GM12872 (cell line): ENCODE measurements at regions not wholly inside any gene's neighbourhood (a gene's known extent, or its start where the extent isn't known, plus 50 kb on each side); places are given as distances from the start of the nearest gene placed in this dataset.

Experiments used
- CTCF ChIP-seq: IDR thresholded peaks from 3 replicates; pipeline ENCODE4 v1.5.1; 2011; ENCODE audit warnings: low read depth, mild to moderate bottlenecking, low read length, moderate library complexity; ENCODE audit not compliant: insufficient read depth

GRCh38 chr6:41446132-41446531 lies 100.0 kb upstream of the FOXP4 start:
- no peak for TF ChIP-seq CTCF

GRCh38 chr6:41446907-41447545 lies 99.2 kb upstream of the FOXP4 start:
- no peak for TF ChIP-seq CTCF

GRCh38 chr6:41448256-41448655 lies 97.9 kb upstream of the FOXP4 start:
- no peak for TF ChIP-seq CTCF

GRCh38 chr6:41449399-41450245 lies 96.6 kb upstream of the FOXP4 start:
- no peak for TF ChIP-seq CTCF

- TF ChIP-seq CTCF = no peak
Measured at GRCh38 chr6:41450581-41450980, 95.6 kb upstream of the FOXP4 start.

- TF ChIP-seq CTCF = peak; percentile 35; the same call in 1 of the 3 replicates
Measured at GRCh38 chr6:41451039-41451438, 95.1 kb upstream of the FOXP4 start.

GRCh38 chr6:41451515-41452163 lies 94.5 kb upstream of the FOXP4 start:
- no peak for TF ChIP-seq CTCF
